GM23248 (cell line): ENCODE measurements at regions not wholly inside any gene's neighbourhood (a gene's known extent, or its start where the extent isn't known, plus 50 kb on each side); places are given as distances from the start of the nearest gene placed in this dataset.
"Not testable (repeated sequence)": the region's sequence is repeated elsewhere in the genome, so short reads cannot be mapped to it uniquely, and the experiment has no call there.

Source experiments
- EZH2 ChIP-seq: fragments of 200-600 bp; sonication (generic); IDR thresholded peaks from 2 replicates; pipeline ENCODE4 v1.6.1; 2018; ENCODE audit warnings: antibody characterized with exemption, mild to moderate bottlenecking; ENCODE audit not compliant: insufficient read depth, poor library complexity, severe bottlenecking
- EZH2phosphoT487 ChIP-seq: fragments of 200-600 bp; sonication (generic); IDR thresholded peaks from 2 replicates; pipeline ENCODE4 v1.6.1; 2018; ENCODE audit warnings: antibody characterized with exemption, moderate library complexity, mild to moderate bottlenecking, low read depth; ENCODE audit not compliant: insufficient read depth

GRCh38 chr10:38401565-38401964 lies 307.4 kb downstream of the ZNF37A start:
- not testable (repeated sequence) for TF ChIP-seq EZH2, EZH2phosphoT487
